ENCODE measurements at regions not wholly inside any gene's neighbourhood (a gene's known extent, or its start where the extent isn't known, plus 50 kb on each side); places are given as distances from the start of the nearest gene placed in this dataset.
A peak's percentile ranks its signal among the peaks of the same experiment; 100 is the strongest.

GRCh38 chr19:46928951-46929350, 68.2 kb downstream of the ARHGAP35 start:
- Mint-ChIP-seq H3K36me3 (no peaks in the 10 kb centered on the region), H3K4me1 (peaks cover 20 to 56% (median 48%) of the 10 kb centered on the region in 3 donors), H3K27ac (peak overlapping the region in 1 of 3 donors; percentile 43), H3K9me3 (no peaks in the 10 kb centered on the region), H3K27me3 (no peaks in the 10 kb centered on the region), H3K4me3 (no peak overlapping the region)

- Mint-ChIP-seq H3K27ac (peak overlapping the region in 1 of 3 donors; percentile 86), H3K36me3 (no peaks in the 10 kb centered on the region), H3K4me1 (peaks cover 21 to 48% (median 42%) of the 10 kb centered on the region in 3 donors), H3K27me3 (no peaks in the 10 kb centered on the region), H3K9me3 (no peaks in the 10 kb centered on the region), H3K4me3 (no peak overlapping the region)
These were observed 70.4 kb downstream of the ARHGAP35 start for GRCh38 chr19:46931202-46931601.

GRCh38 chr19:46932346-46932745, 71.5 kb downstream of the ARHGAP35 start:
- no peaks in the 10 kb centered on the region for H3K9me3 Mint-ChIP-seq
- H3K4me1 Mint-ChIP-seq, result peaks cover 17 to 37% (median 35%) of the 10 kb centered on the region in 3 donors
- H3K27me3 Mint-ChIP-seq, result no peaks in the 10 kb centered on the region
- H3K27ac Mint-ChIP-seq, result peak overlapping the region in 2 of 3 donors; percentile 39 to 59
- peak overlapping the region in 1 of 4 donors; percentile 41 for H3K4me3 Mint-ChIP-seq
- no peaks in the 10 kb centered on the region for H3K36me3 Mint-ChIP-seq

- H3K4me1 Mint-ChIP-seq, result peaks cover 10 to 28% (median 26%) of the 10 kb centered on the region in 3 donors
- H3K27me3 Mint-ChIP-seq, result no peaks in the 10 kb centered on the region
- H3K27ac Mint-ChIP-seq, result peak overlapping the region in 1 of 3 donors; percentile 46
- no peaks in the 10 kb centered on the region for H3K36me3 Mint-ChIP-seq
- H3K4me3 Mint-ChIP-seq, result peak overlapping the region in 3 of 4 donors; percentile 7 to 57 (median 20)
- no peaks in the 10 kb centered on the region for H3K9me3 Mint-ChIP-seq
These were observed 74.4 kb downstream of the ARHGAP35 start for GRCh38 chr19:46935066-46935663.

- H3K27ac Mint-ChIP-seq, result no peak overlapping the region
- H3K9me3 Mint-ChIP-seq, result no peaks in the 10 kb centered on the region
- H3K4me1 Mint-ChIP-seq, result peaks cover 0 to 1% (median 0%) of the 10 kb centered on the region in 3 donors
- peaks cover 10% of the 10 kb centered on the region for H3K36me3 Mint-ChIP-seq
- H3K27me3 Mint-ChIP-seq, result no peaks in the 10 kb centered on the region
- no peak overlapping the region for H3K4me3 Mint-ChIP-seq
These were observed 76.3 kb upstream of the NPAS1 start for GRCh38 chr19:46943150-46943946.

- no peak overlapping the region for H3K4me3 Mint-ChIP-seq
- H3K9me3 Mint-ChIP-seq, result no peaks in the 10 kb centered on the region
- peaks cover 13% of the 10 kb centered on the region for H3K36me3 Mint-ChIP-seq
- H3K27ac Mint-ChIP-seq, result peak overlapping the region in 1 of 3 donors; percentile 51
- peaks cover 0 to 2% (median 0%) of the 10 kb centered on the region in 3 donors for H3K4me1 Mint-ChIP-seq
- H3K27me3 Mint-ChIP-seq, result no peaks in the 10 kb centered on the region
These were observed 75.4 kb upstream of the NPAS1 start for GRCh38 chr19:46944123-46944748.

- Mint-ChIP-seq H3K4me1 (peaks cover 0 to 3% (median 1%) of the 10 kb centered on the region in 3 donors), H3K4me3 (no peak overlapping the region), H3K36me3 (peaks cover 14% of the 10 kb centered on the region), H3K27me3 (no peaks in the 10 kb centered on the region), H3K9me3 (no peaks in the 10 kb centered on the region), H3K27ac (peak overlapping the region in 1 of 3 donors; percentile 51)
These were observed 74.6 kb upstream of the NPAS1 start for GRCh38 chr19:46944918-46945628.

GRCh38 chr19:46945694-46946489, 73.7 kb upstream of the NPAS1 start:
- no peaks in the 10 kb centered on the region for H3K9me3 Mint-ChIP-seq
- no peak overlapping the region for H3K4me3 Mint-ChIP-seq
- peaks cover 14% of the 10 kb centered on the region for H3K36me3 Mint-ChIP-seq
- H3K27ac Mint-ChIP-seq, result no peak overlapping the region
- peaks cover 0 to 8% (median 8%) of the 10 kb centered on the region in 3 donors for H3K4me1 Mint-ChIP-seq
- no peaks in the 10 kb centered on the region for H3K27me3 Mint-ChIP-seq

- no peaks in the 10 kb centered on the region for H3K9me3 Mint-ChIP-seq
- H3K36me3 Mint-ChIP-seq, result peaks cover 11% of the 10 kb centered on the region
- no peak overlapping the region for H3K4me3 Mint-ChIP-seq
- no peak overlapping the region for H3K27ac Mint-ChIP-seq
- H3K27me3 Mint-ChIP-seq, result no peaks in the 10 kb centered on the region
- peaks cover 4 to 13% (median 8%) of the 10 kb centered on the region in 3 donors for H3K4me1 Mint-ChIP-seq
These were observed 72.9 kb upstream of the NPAS1 start for GRCh38 chr19:46946611-46947238.

GRCh38 chr19:46947866-46948265, 71.8 kb upstream of the NPAS1 start:
- H3K4me1 Mint-ChIP-seq, result peaks cover 5 to 13% (median 8%) of the 10 kb centered on the region in 3 donors
- H3K4me3 Mint-ChIP-seq, result no peak overlapping the region

GRCh38 chr19:46950526-46951170, 69.0 kb upstream of the NPAS1 start:
- H3K36me3 Mint-ChIP-seq, result peaks cover 9% of the 10 kb centered on the region
- H3K27me3 Mint-ChIP-seq, result no peaks in the 10 kb centered on the region
- H3K4me1 Mint-ChIP-seq, result peaks cover 16 to 34% (median 24%) of the 10 kb centered on the region in 3 donors
- H3K27ac Mint-ChIP-seq, result no peak overlapping the region
- H3K9me3 Mint-ChIP-seq, result no peaks in the 10 kb centered on the region
- H3K4me3 Mint-ChIP-seq, result peak overlapping the region in 1 of 4 donors; percentile 17

More at GRCh38 chr19:46947866-46948265, 71.8 kb upstream of the NPAS1 start:
- H3K36me3 Mint-ChIP-seq, result peaks cover 11% of the 10 kb centered on the region
- no peak overlapping the region for H3K27ac Mint-ChIP-seq
- no peaks in the 10 kb centered on the region for H3K27me3 Mint-ChIP-seq
- no peaks in the 10 kb centered on the region for H3K9me3 Mint-ChIP-seq

GRCh38 chr19:46951171-46951986, 68.3 kb upstream of the NPAS1 start:
- no peaks in the 10 kb centered on the region for H3K9me3 Mint-ChIP-seq
- H3K36me3 Mint-ChIP-seq, result peaks cover 9% of the 10 kb centered on the region
- no peaks in the 10 kb centered on the region for H3K27me3 Mint-ChIP-seq
- H3K27ac Mint-ChIP-seq, result no peak overlapping the region
- peaks cover 17 to 37% (median 24%) of the 10 kb centered on the region in 3 donors for H3K4me1 Mint-ChIP-seq
- H3K4me3 Mint-ChIP-seq, result peak overlapping the region in 1 of 4 donors; percentile 71

GRCh38 chr19:46952874-46953273, 66.8 kb upstream of the NPAS1 start:
- Mint-ChIP-seq H3K27ac (no peak overlapping the region), H3K4me3 (peak overlapping the region in 1 of 4 donors; percentile 38), H3K4me1 (peaks cover 20 to 38% (median 24%) of the 10 kb centered on the region in 3 donors), H3K9me3 (no peaks in the 10 kb centered on the region), H3K36me3 (peaks cover 8% of the 10 kb centered on the region), H3K27me3 (no peaks in the 10 kb centered on the region)
